ENCODE measurements at regions not wholly inside any gene's neighbourhood (a gene's known extent, or its start where the extent isn't known, plus 50 kb on each side); places are given as distances from the start of the nearest gene placed in this dataset.

- POLR2A ChIA-PET: no interaction called here
These were observed 153.9 kb upstream of the AVPR1A start for GRCh38 chr12:63304887-63305316.

DNA sequence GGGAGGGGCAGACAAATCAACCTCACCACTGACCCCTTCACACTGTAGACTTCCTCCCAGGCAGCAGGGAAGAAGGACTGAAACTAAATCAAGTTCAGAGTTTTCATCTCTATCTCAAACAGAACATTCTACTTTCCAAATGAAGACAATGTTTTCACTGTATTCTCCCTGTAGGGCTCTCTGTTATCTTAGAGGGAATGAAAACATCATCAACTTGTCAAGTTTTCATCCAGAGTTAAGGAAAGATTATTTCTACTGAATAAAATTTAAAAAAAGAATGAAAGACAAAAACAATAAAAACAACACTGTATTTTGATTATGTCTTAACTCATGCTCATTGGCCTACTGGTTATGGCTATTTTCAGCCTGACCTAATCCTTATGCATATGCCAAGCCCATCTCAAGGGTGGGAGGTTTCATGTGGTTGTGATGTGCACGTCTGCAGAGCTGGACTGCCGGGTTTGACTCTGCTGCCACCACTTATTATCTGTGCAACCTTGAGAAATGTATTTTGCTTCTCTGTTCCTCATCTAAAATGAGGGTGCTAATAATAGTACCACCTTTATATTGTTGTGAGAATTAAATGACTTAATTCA lies 152.0 kb upstream of the AVPR1A start:
- H3K9me3 ChIP-seq (ENCODE audit: control insufficient read depth in 1 of 2, insufficient read depth in 1 of 2, low read length in 2 of 2): no peaks in the 10 kb centered on the region

More at GRCh38 chr12:63304887-63305316, 153.9 kb upstream of the AVPR1A start:
- intact Hi-C loops (cut with DNase I, micrococcal nuclease): no loop called here
- H3K4me1 Mint-ChIP-seq (ENCODE audit: low read depth): no peaks in the 10 kb centered on the region
- H3K9me3 Mint-ChIP-seq: peaks cover 1% of the 10 kb centered on the region
- no peak overlapping the region for H3K27ac ChIP-seq (ENCODE audit: low read depth in 1 of 2, low read length in 2 of 2)
- no peaks in the 10 kb centered on the region for H3K27me3 Mint-ChIP-seq
- H3K4me3 ChIP-seq (ENCODE audit: low read length): no peak overlapping the region
- TF ChIP-seq, protein P1, sequence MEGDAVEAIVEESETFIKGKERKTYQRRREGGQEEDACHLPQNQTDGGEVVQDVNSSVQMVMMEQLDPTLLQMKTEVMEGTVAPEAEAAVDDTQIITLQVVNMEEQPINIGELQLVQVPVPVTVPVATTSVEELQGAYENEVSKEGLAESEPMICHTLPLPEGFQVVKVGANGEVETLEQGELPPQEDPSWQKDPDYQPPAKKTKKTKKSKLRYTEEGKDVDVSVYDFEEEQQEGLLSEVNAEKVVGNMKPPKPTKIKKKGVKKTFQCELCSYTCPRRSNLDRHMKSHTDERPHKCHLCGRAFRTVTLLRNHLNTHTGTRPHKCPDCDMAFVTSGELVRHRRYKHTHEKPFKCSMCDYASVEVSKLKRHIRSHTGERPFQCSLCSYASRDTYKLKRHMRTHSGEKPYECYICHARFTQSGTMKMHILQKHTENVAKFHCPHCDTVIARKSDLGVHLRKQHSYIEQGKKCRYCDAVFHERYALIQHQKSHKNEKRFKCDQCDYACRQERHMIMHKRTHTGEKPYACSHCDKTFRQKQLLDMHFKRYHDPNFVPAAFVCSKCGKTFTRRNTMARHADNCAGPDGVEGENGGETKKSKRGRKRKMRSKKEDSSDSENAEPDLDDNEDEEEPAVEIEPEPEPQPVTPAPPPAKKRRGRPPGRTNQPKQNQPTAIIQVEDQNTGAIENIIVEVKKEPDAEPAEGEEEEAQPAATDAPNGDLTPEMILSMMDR (IDR thresholded peaks at IDR 0.05): no peak
- DNase-seq (no peak), ATAC-seq (ENCODE audit: poor library complexity) (no peak)
- H3K9me3 ChIP-seq (ENCODE audit: control insufficient read depth in 1 of 2, insufficient read depth in 1 of 2, low read length in 2 of 2): peaks cover 0 to under 1% of the 10 kb centered on the region in 2 experiments
- no peak overlapping the region for H3K4me3 Mint-ChIP-seq
- H3K36me3 ChIP-seq (ENCODE audit: insufficient read depth, low read length): no peaks in the 10 kb centered on the region
- H3K36me3 Mint-ChIP-seq (ENCODE audit: low read depth): no peaks in the 10 kb centered on the region
- no peak overlapping the region for H3K27ac Mint-ChIP-seq
- no peaks in the 10 kb centered on the region for H3K27me3 ChIP-seq (ENCODE audit: control insufficient read depth in 1 of 2, insufficient read depth in 2 of 2, low read length in 2 of 2)
- no peaks in the 10 kb centered on the region for H3K4me1 ChIP-seq (ENCODE audit: insufficient read depth, low read length)
- CTCF ChIA-PET: no interaction called here

DNA sequence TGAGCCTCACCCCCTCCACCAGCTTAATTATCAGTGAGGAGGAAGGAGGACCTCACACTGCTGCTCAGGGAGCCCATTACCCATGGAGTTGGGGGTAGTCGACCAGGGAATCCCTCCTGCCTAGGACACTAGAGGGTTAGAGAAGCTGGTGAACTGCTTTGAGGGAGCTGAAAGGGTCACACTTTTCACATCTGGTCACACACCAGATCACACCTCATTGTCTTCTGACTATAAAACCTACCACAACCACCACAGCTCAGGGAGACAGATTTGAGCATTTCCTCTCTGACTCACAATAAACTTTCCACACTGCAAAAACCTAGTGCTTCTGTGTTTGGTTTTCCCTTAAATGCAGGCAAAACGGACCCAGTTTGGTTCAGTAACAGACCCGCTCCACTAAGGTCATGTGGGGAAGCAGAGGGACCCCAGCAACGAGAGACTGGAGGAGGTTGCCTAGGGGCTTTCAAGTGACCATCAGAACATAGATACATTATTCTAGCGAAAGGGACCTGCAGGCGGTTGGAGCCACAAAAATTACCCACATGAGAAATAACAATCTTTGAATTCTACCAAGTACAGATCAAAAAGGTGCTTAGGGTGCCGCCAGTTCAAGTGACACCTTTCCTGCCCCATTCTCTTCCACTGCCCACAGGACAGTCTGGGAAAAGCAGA lies 151.4 kb upstream of the AVPR1A start:
- no peaks in the 10 kb centered on the region for H3K27me3 Mint-ChIP-seq
- DNase-seq: no peak
- Histone ChIP-seq H3K27me3 (ENCODE audit: control insufficient read depth in 1 of 2, insufficient read depth in 2 of 2, low read length in 2 of 2) (no peaks in the 10 kb centered on the region), H3K27ac (ENCODE audit: low read depth in 1 of 2, low read length in 2 of 2) (no peak overlapping the region), H3K9me3 (ENCODE audit: control insufficient read depth in 1 of 2, insufficient read depth in 1 of 2, low read length in 2 of 2) (no peaks in the 10 kb centered on the region), H3K4me3 (ENCODE audit: low read length) (no peak overlapping the region), H3K36me3 (ENCODE audit: insufficient read depth, low read length) (no peaks in the 10 kb centered on the region), H3K4me1 (ENCODE audit: insufficient read depth, low read length) (no peaks in the 10 kb centered on the region)
- H3K36me3 Mint-ChIP-seq (ENCODE audit: low read depth): no peaks in the 10 kb centered on the region
- no peak overlapping the region for H3K27ac Mint-ChIP-seq
- ChIA-PET POLR2A (no interaction called here), CTCF (no interaction called here)
- TF ChIP-seq, protein P1 (IDR thresholded peaks at IDR 0.05): no peak
- intact Hi-C loops (cut with DNase I, micrococcal nuclease): no loop called here
- H3K4me1 Mint-ChIP-seq (ENCODE audit: low read depth): no peaks in the 10 kb centered on the region
- no peak for ATAC-seq (ENCODE audit: poor library complexity)
- H3K9me3 Mint-ChIP-seq: no peaks in the 10 kb centered on the region
- no peak overlapping the region for H3K4me3 Mint-ChIP-seq

More for the DNA sequence above, 152.0 kb upstream of the AVPR1A start:
- ATAC-seq (ENCODE audit: poor library complexity): no peak
- Mint-ChIP-seq H3K27ac (no peak overlapping the region), H3K27me3 (no peaks in the 10 kb centered on the region), H3K36me3 (ENCODE audit: low read depth) (no peaks in the 10 kb centered on the region), H3K4me1 (ENCODE audit: low read depth) (no peaks in the 10 kb centered on the region), H3K4me3 (no peak overlapping the region), H3K9me3 (no peaks in the 10 kb centered on the region)
- TF ChIP-seq, protein P1 (IDR thresholded peaks at IDR 0.05): no peak
- H3K27me3 ChIP-seq (ENCODE audit: control insufficient read depth in 1 of 2, insufficient read depth in 2 of 2, low read length in 2 of 2): no peaks in the 10 kb centered on the region
- DNase-seq: no peak
- ChIA-PET CTCF (no interaction called here), POLR2A (no interaction called here)
- intact Hi-C loops (cut with DNase I, micrococcal nuclease): no loop called here
- H3K36me3 ChIP-seq (ENCODE audit: insufficient read depth, low read length): no peaks in the 10 kb centered on the region
- H3K4me1 ChIP-seq (ENCODE audit: insufficient read depth, low read length): no peaks in the 10 kb centered on the region
- H3K27ac ChIP-seq (ENCODE audit: low read depth in 1 of 2, low read length in 2 of 2): no peak overlapping the region
- H3K4me3 ChIP-seq (ENCODE audit: low read length): no peak overlapping the region
